Suppressor macrophage (primary cell): ENCODE measurements at regions not wholly inside any gene's neighbourhood (a gene's known extent, or its start where the extent isn't known, plus 50 kb on each side); places are given as distances from the start of the nearest gene placed in this dataset.
"Not testable (repeated sequence)": the region's sequence is repeated elsewhere in the genome, so short reads cannot be mapped to it uniquely, and the experiment has no call there.

Experiments used
- DNase-seq, 4 experiments: peaks; one replicate each; pipeline ENCODE4 v3.0.0-alpha.2; 2020 to 2022

- no peak for DNase-seq
These were observed 109.2 kb downstream of the PDGFA start for GRCh38 chr7:410395-410910.

GRCh38 chr7:411116-411515 lies 108.5 kb downstream of the PDGFA start:
- not testable (repeated sequence) for DNase-seq

- no peak for DNase-seq
These were observed 107.9 kb downstream of the PDGFA start for GRCh38 chr7:411677-412312.

- DNase-seq, result no peak
These were observed 107.3 kb downstream of the PDGFA start for GRCh38 chr7:412313-412710.

GRCh38 chr7:414681-415560 lies 104.7 kb downstream of the PDGFA start:
- no peak for DNase-seq

GRCh38 chr7:415646-416525 lies 103.8 kb downstream of the PDGFA start:
- DNase-seq, result no peak

- DNase-seq, result no peak
These were observed 102.7 kb downstream of the PDGFA start for GRCh38 chr7:416761-417624.

GRCh38 chr7:417625-417889 lies 102.1 kb downstream of the PDGFA start:
- no peak for DNase-seq

- no peak for DNase-seq
These were observed 101.6 kb downstream of the PDGFA start for GRCh38 chr7:417973-418601.

GRCh38 chr7:418636-419280 lies 100.9 kb downstream of the PDGFA start:
- DNase-seq, result no peak

- no peak for DNase-seq
These were observed 99.2 kb downstream of the PDGFA start for GRCh38 chr7:420142-421093.

- no peak for DNase-seq
These were observed 98.3 kb downstream of the PDGFA start for GRCh38 chr7:421136-421991.

GRCh38 chr7:422191-422885 lies 97.3 kb downstream of the PDGFA start:
- DNase-seq, result no peak

- DNase-seq, result no peak
These were observed 96.8 kb downstream of the PDGFA start for GRCh38 chr7:422886-423225.

- no peak for DNase-seq
These were observed 96.1 kb downstream of the PDGFA start for GRCh38 chr7:423312-424260.

- no peak for DNase-seq
These were observed 95.2 kb downstream of the PDGFA start for GRCh38 chr7:424301-424935.
